GM12875 (cell line): ENCODE measurements at regions not wholly inside any gene's neighbourhood (a gene's known extent, or its start where the extent isn't known, plus 50 kb on each side); places are given as distances from the start of the nearest gene placed in this dataset.

Experiments
- H3K4me3 ChIP-seq: one replicate; pipeline ENCODE4 v1.5.1; 2011; ENCODE audit warnings: low read depth, low read length, control low read depth
- CTCF ChIP-seq: IDR thresholded peaks from 2 replicates; pipeline ENCODE4 v1.5.1; 2011; ENCODE audit warnings: low read depth, mild to moderate bottlenecking, control low read depth, inconsistent platforms, low read length, moderate library complexity, borderline replicate concordance; ENCODE audit not compliant: insufficient read depth

- TF ChIP-seq CTCF, result no peak
- H3K4me3 ChIP-seq, result no peak overlapping the region
Observed at GRCh38 chr16:73672135-73672534, 624.2 kb upstream of the ZFHX3 start.

- TF ChIP-seq CTCF, result no peak
- no peak overlapping the region for H3K4me3 ChIP-seq
Observed at GRCh38 chr16:73670836-73671820, 623.2 kb upstream of the ZFHX3 start.

- no peak overlapping the region for H3K4me3 ChIP-seq
- no peak for TF ChIP-seq CTCF
Observed at GRCh38 chr16:73669535-73670274, 621.8 kb upstream of the ZFHX3 start.

GRCh38 chr16:73663720-73664119 is 615.8 kb upstream of the ZFHX3 start:
- no peak for TF ChIP-seq CTCF

GRCh38 chr16:73636196-73636595 is 588.3 kb upstream of the ZFHX3 start:
- TF ChIP-seq CTCF, result no peak
- H3K4me3 ChIP-seq, result no peak overlapping the region

More at GRCh38 chr16:73663720-73664119, 615.8 kb upstream of the ZFHX3 start:
- no peak overlapping the region for H3K4me3 ChIP-seq

GRCh38 chr16:73629011-73629410 is 581.1 kb upstream of the ZFHX3 start:
- no peak for TF ChIP-seq CTCF
- H3K4me3 ChIP-seq, result no peak overlapping the region
